T-helper 17 cell (primary cell): ENCODE measurements at regions not wholly inside any gene's neighbourhood (a gene's known extent, or its start where the extent isn't known, plus 50 kb on each side); places are given as distances from the start of the nearest gene placed in this dataset.
"Not testable (repeated sequence)": the region's sequence is repeated elsewhere in the genome, so short reads cannot be mapped to it uniquely, and the experiment has no call there.

ENCODE experiments used
- ATAC-seq: fragments of 150-1000 bp; cut with Tn5 transposase; 2 replicates; pipeline ENCODE4 v1.10.0; 2021; ENCODE audit warnings: mild to moderate bottlenecking, moderate library complexity
- DNase-seq, 3 donors: peaks; one replicate each; pipeline versions ENCODE4 v3.0.0 to v3.0.0-alpha.2; 2020 to 2021
- H3K9me3 ChIP-seq: one replicate; pipeline ENCODE4 v1.7.0; 2013; ENCODE audit warnings: low read length, mild to moderate bottlenecking; ENCODE audit not compliant: control insufficient read depth, poor library complexity, severe bottlenecking
- H3K27ac Mint-ChIP-seq: one replicate; pipeline ENCODE4 v1.8.0; 2022; ENCODE audit warnings: mild to moderate bottlenecking, moderate library complexity, mixed read lengths
- H3K27me3 Mint-ChIP-seq: one replicate; pipeline ENCODE4 v1.8.0; 2022; ENCODE audit warnings: mixed read lengths
- H3K36me3 Mint-ChIP-seq: one replicate; pipeline ENCODE4 v1.8.0; 2022; ENCODE audit warnings: low read depth, mixed read lengths
- H3K4me1 Mint-ChIP-seq: one replicate; pipeline ENCODE4 v1.8.0; 2022; ENCODE audit warnings: mild to moderate bottlenecking, mixed read lengths
- H3K4me3 Mint-ChIP-seq: one replicate; pipeline ENCODE4 v1.8.0; 2022; ENCODE audit warnings: mild to moderate bottlenecking, moderate library complexity, mixed read lengths

- not testable (repeated sequence) for H3K27me3 Mint-ChIP-seq, H3K4me3 Mint-ChIP-seq, H3K36me3 Mint-ChIP-seq, DNase-seq, H3K27ac Mint-ChIP-seq, ATAC-seq, H3K9me3 ChIP-seq, H3K4me1 Mint-ChIP-seq
Measured at GRCh38 chr11:14591046-14591445, 52.6 kb upstream of the PDE3B start.

- ATAC-seq (no peak), DNase-seq (no peak)
- H3K4me1 Mint-ChIP-seq = no peaks in the 10 kb centered on the region
- no peak overlapping the region for H3K27ac Mint-ChIP-seq
- H3K4me3 Mint-ChIP-seq = no peak overlapping the region
- H3K27me3 Mint-ChIP-seq = no peaks in the 10 kb centered on the region
- H3K36me3 Mint-ChIP-seq = peaks cover 5% of the 10 kb centered on the region
- no peaks in the 10 kb centered on the region for H3K9me3 ChIP-seq
Measured at GRCh38 chr11:14593671-14594070, 49.9 kb upstream of the PDE3B start.
